ENCODE measurements at regions not wholly inside any gene's neighbourhood (a gene's known extent, or its start where the extent isn't known, plus 50 kb on each side); places are given as distances from the start of the nearest gene placed in this dataset.

- Histone ChIP-seq H2BK5ac (ENCODE audit: low read depth, low read length, poor library complexity, severe bottlenecking) (no peak overlapping the region), H3K36me3 (ENCODE audit: control insufficient read depth in 1 of 2, insufficient read depth in 2 of 2, low read depth in 1 of 2, low read length in 2 of 2) (no peaks in the 10 kb centered on the region), H3K27me3 (ENCODE audit: control insufficient read depth in 1 of 2, insufficient read depth in 1 of 2, low read length in 2 of 2) (no peaks in the 10 kb centered on the region), H4K8ac (ENCODE audit: low read length) (no peak overlapping the region), H2AK5ac (ENCODE audit: low read length, severe bottlenecking) (no peak overlapping the region), H3K4me2 (ENCODE audit: low read length, poor library complexity, severe bottlenecking) (no peak overlapping the region), H2BK120ac (ENCODE audit: low read depth, low read length) (no peak overlapping the region), H3K18ac (ENCODE audit: low read depth in 1 of 2, low read length in 2 of 2) (no peak overlapping the region), H4K91ac (ENCODE audit: low read length) (no peak overlapping the region), H3K14ac (ENCODE audit: low read length in 2 of 2) (no peak overlapping the region), H3K9me3 (ENCODE audit: control insufficient read depth, low read length) (no peaks in the 10 kb centered on the region), H3K4me3 (ENCODE audit: insufficient read depth in 1 of 2, low read depth in 1 of 2, low read length in 2 of 2) (no peak overlapping the region), H3K23ac (ENCODE audit: low read length in 2 of 2) (no peak overlapping the region), H3K79me1 (replicated peaks; ENCODE audit: low read length, poor library complexity, severe bottlenecking) (no peaks in the 10 kb centered on the region), H2AFZ (ENCODE audit: low read depth, low read length) (no peak overlapping the region), H3K27ac (ENCODE audit: low read length, poor library complexity, severe bottlenecking) (no peak overlapping the region), H3K9ac (ENCODE audit: low read length) (no peak overlapping the region), H2BK15ac (ENCODE audit: low read depth, poor library complexity, severe bottlenecking) (no peak overlapping the region), H3K4me1 (ENCODE audit: control insufficient read depth, insufficient read depth, low read depth, low read length) (no peaks in the 10 kb centered on the region), H3K4ac (ENCODE audit: low read depth in 1 of 2, low read length in 2 of 2) (no peak overlapping the region), H2BK12ac (ENCODE audit: low read length in 2 of 2) (no peak overlapping the region)
- 98% methylated on average over 4 of the region's 4 CpGs for WGBS
- DNase-seq, result no peak
Observed at GRCh38 chr4:116949856-116950255, 135.5 kb downstream of the TRAM1L1 start.

- no peak overlapping the region for H3K4me2 ChIP-seq (ENCODE audit: low read length, poor library complexity, severe bottlenecking)
- no peak overlapping the region for H3K9ac ChIP-seq (ENCODE audit: low read length)
- no peak overlapping the region for H4K91ac ChIP-seq (ENCODE audit: low read length)
- H3K36me3 ChIP-seq (ENCODE audit: control insufficient read depth in 1 of 2, insufficient read depth in 2 of 2, low read depth in 1 of 2, low read length in 2 of 2), result no peaks in the 10 kb centered on the region
- no peak overlapping the region for H2BK120ac ChIP-seq (ENCODE audit: low read depth, low read length)
- no peak overlapping the region for H3K4ac ChIP-seq (ENCODE audit: low read depth in 1 of 2, low read length in 2 of 2)
- H2BK5ac ChIP-seq (ENCODE audit: low read depth, low read length, poor library complexity, severe bottlenecking), result no peak overlapping the region
- H3K79me1 ChIP-seq (replicated peaks; ENCODE audit: low read length, poor library complexity, severe bottlenecking), result no peaks in the 10 kb centered on the region
- no peak overlapping the region for H2BK15ac ChIP-seq (ENCODE audit: low read depth, poor library complexity, severe bottlenecking)
- H3K14ac ChIP-seq (ENCODE audit: low read length in 2 of 2), result no peak overlapping the region
- no peak overlapping the region for H4K8ac ChIP-seq (ENCODE audit: low read length)
- DNase-seq, result no peak
- no peaks in the 10 kb centered on the region for H3K9me3 ChIP-seq (ENCODE audit: control insufficient read depth, low read length)
- no peaks in the 10 kb centered on the region for H3K4me1 ChIP-seq (ENCODE audit: control insufficient read depth, insufficient read depth, low read depth, low read length)
- no CpG with 5 or more reads among the region's 3 CpGs for WGBS
- no peak overlapping the region for H3K23ac ChIP-seq (ENCODE audit: low read length in 2 of 2)
- no peak overlapping the region for H3K18ac ChIP-seq (ENCODE audit: low read depth in 1 of 2, low read length in 2 of 2)
- no peaks in the 10 kb centered on the region for H3K27me3 ChIP-seq (ENCODE audit: control insufficient read depth in 1 of 2, insufficient read depth in 1 of 2, low read length in 2 of 2)
- no peak overlapping the region for H3K27ac ChIP-seq (ENCODE audit: low read length, poor library complexity, severe bottlenecking)
- no peak overlapping the region for H2AK5ac ChIP-seq (ENCODE audit: low read length, severe bottlenecking)
- no peak overlapping the region for H2BK12ac ChIP-seq (ENCODE audit: low read length in 2 of 2)
- H2AFZ ChIP-seq (ENCODE audit: low read depth, low read length), result no peak overlapping the region
- no peak overlapping the region for H3K4me3 ChIP-seq (ENCODE audit: insufficient read depth in 1 of 2, low read depth in 1 of 2, low read length in 2 of 2)
Observed at GRCh38 chr4:116942315-116942714, 143.1 kb downstream of the TRAM1L1 start.

DNA sequence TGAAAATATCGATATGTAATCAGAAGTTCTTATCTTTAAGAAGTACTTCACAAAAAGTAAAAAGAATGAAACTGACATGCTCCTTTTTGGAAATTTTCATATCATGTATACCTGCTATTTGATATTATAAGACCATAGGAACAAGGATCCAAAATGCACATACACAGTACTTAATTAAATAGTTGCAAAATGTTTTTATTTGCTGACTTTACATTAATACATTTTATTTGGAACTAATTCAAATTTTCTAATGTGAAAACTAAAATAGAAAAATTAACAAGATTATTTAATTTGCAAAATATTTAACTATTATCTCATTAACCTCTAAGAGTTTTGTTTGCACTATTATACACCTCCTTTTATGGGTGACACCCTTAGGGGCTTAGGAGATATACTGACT is 155.0 kb downstream of the TRAM1L1 start:
- Histone ChIP-seq H3K79me1 (replicated peaks; ENCODE audit: low read length, poor library complexity, severe bottlenecking) (no peaks in the 10 kb centered on the region), H2BK120ac (ENCODE audit: low read depth, low read length) (no peak overlapping the region), H2BK12ac (ENCODE audit: low read length in 2 of 2) (no peak overlapping the region), H3K4me3 (ENCODE audit: insufficient read depth in 1 of 2, low read depth in 1 of 2, low read length in 2 of 2) (no peak overlapping the region), H3K18ac (ENCODE audit: low read depth in 1 of 2, low read length in 2 of 2) (no peak overlapping the region), H3K9ac (ENCODE audit: low read length) (no peak overlapping the region), H4K91ac (ENCODE audit: low read length) (no peak overlapping the region), H3K36me3 (ENCODE audit: control insufficient read depth in 1 of 2, insufficient read depth in 2 of 2, low read depth in 1 of 2, low read length in 2 of 2) (no peaks in the 10 kb centered on the region), H3K27me3 (ENCODE audit: control insufficient read depth in 1 of 2, insufficient read depth in 1 of 2, low read length in 2 of 2) (peaks cover 0 to 17% of the 10 kb centered on the region in 2 experiments), H3K27ac (ENCODE audit: low read length, poor library complexity, severe bottlenecking) (no peak overlapping the region), H2AK5ac (ENCODE audit: low read length, severe bottlenecking) (no peak overlapping the region), H3K23ac (ENCODE audit: low read length in 2 of 2) (no peak overlapping the region), H3K9me3 (ENCODE audit: control insufficient read depth, low read length) (no peaks in the 10 kb centered on the region), H3K14ac (ENCODE audit: low read length in 2 of 2) (no peak overlapping the region), H2BK15ac (ENCODE audit: low read depth, poor library complexity, severe bottlenecking) (no peak overlapping the region), H2BK5ac (ENCODE audit: low read depth, low read length, poor library complexity, severe bottlenecking) (no peak overlapping the region), H3K4me1 (ENCODE audit: control insufficient read depth, insufficient read depth, low read depth, low read length) (peaks cover 5% of the 10 kb centered on the region), H3K4ac (ENCODE audit: low read depth in 1 of 2, low read length in 2 of 2) (no peak overlapping the region), H2AFZ (ENCODE audit: low read depth, low read length) (no peak overlapping the region), H4K8ac (ENCODE audit: low read length) (no peak overlapping the region), H3K4me2 (ENCODE audit: low read length, poor library complexity, severe bottlenecking) (no peak overlapping the region)
- no peak for DNase-seq
- no CpG with 5 or more reads among the region's 1 CpG for WGBS

DNA sequence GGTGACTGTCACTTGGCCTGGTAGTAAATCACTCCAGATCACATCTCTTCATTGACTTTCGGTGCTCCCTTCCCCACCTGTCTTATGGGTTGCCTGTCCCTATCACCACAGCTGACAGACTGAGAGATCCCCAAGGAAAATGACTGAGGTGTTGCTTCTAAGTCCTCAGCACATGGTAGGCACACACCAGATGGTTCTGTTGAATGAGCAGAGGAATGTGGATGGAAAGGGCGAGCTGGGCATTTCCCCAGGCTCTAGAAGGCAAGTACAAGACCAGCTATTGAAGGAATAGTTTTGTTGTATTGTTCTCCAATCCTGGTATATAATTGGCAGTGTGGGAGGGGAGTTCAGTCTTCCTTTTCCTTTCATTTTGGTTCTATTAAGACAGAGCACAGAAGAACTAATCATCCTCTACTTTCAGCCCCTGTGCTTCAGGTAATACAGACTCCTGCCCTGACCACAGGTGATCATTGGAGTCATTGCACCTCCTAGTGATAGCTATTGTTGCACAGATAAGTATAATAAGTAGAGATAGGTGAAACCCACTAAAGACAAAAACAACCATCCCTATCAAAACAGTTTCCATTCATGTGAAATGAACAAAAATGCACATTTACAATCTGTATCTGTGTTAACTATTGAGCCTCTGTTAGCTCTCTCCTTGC is 158.6 kb downstream of the TRAM1L1 start:
- Histone ChIP-seq H2BK120ac (ENCODE audit: low read depth, low read length) (no peak overlapping the region), H3K4ac (ENCODE audit: low read depth in 1 of 2, low read length in 2 of 2) (no peak overlapping the region), H3K4me2 (ENCODE audit: low read length, poor library complexity, severe bottlenecking) (no peak overlapping the region), H3K14ac (ENCODE audit: low read length in 2 of 2) (no peak overlapping the region), H3K9ac (ENCODE audit: low read length) (no peak overlapping the region), H3K4me3 (ENCODE audit: insufficient read depth in 1 of 2, low read depth in 1 of 2, low read length in 2 of 2) (no peak overlapping the region), H2AK5ac (ENCODE audit: low read length, severe bottlenecking) (no peak overlapping the region), H3K36me3 (ENCODE audit: control insufficient read depth in 1 of 2, insufficient read depth in 2 of 2, low read depth in 1 of 2, low read length in 2 of 2) (no peaks in the 10 kb centered on the region), H4K91ac (ENCODE audit: low read length) (no peak overlapping the region), H3K9me3 (ENCODE audit: control insufficient read depth, low read length) (no peaks in the 10 kb centered on the region), H3K4me1 (ENCODE audit: control insufficient read depth, insufficient read depth, low read depth, low read length) (peaks cover 5% of the 10 kb centered on the region), H3K27ac (ENCODE audit: low read length, poor library complexity, severe bottlenecking) (no peak overlapping the region), H4K8ac (ENCODE audit: low read length) (no peak overlapping the region), H2BK12ac (ENCODE audit: low read length in 2 of 2) (no peak overlapping the region), H3K23ac (ENCODE audit: low read length in 2 of 2) (no peak overlapping the region), H2AFZ (ENCODE audit: low read depth, low read length) (no peak overlapping the region), H3K27me3 (ENCODE audit: control insufficient read depth in 1 of 2, insufficient read depth in 1 of 2, low read length in 2 of 2) (peaks cover 0 to 19% of the 10 kb centered on the region in 2 experiments), H3K79me1 (replicated peaks; ENCODE audit: low read length, poor library complexity, severe bottlenecking) (no peaks in the 10 kb centered on the region), H2BK5ac (ENCODE audit: low read depth, low read length, poor library complexity, severe bottlenecking) (no peak overlapping the region), H2BK15ac (ENCODE audit: low read depth, poor library complexity, severe bottlenecking) (no peak overlapping the region), H3K18ac (ENCODE audit: low read depth in 1 of 2, low read length in 2 of 2) (no peak overlapping the region)
- DNase-seq, result no peak
- WGBS, result 95% methylated on average over 2 of the region's 2 CpGs
